Upper lobe of left lung (tissue), 4 donors: ENCODE measurements at regions not wholly inside any gene's neighbourhood (a gene's known extent, or its start where the extent isn't known, plus 50 kb on each side); places are given as distances from the start of the nearest gene placed in this dataset.

ENCODE experiments used
- CTCF ChIP-seq, 6 experiments: fragments of 450-650 bp in 4 of 6; fragments of 200-600 bp in 2 of 6; sonication (generic) in 2 of 6; IDR thresholded peaks; one replicate each; pipeline ENCODE4 v1.5.1; 2016 to 2019; ENCODE audit warnings: antibody characterized with exemption in 6 of 6
- POLR2AphosphoS5 ChIP-seq, 2 donors: sonication (generic); formaldehyde crosslinking; IDR thresholded peaks; one replicate each; pipeline ENCODE4 v1.5.1; 2017; ENCODE audit warnings: antibody characterized with exemption in 2 of 2

GRCh38 chr22:48346311-48346710 is 1481.4 kb downstream of the BRD1 start:
- no peak for TF ChIP-seq POLR2AphosphoS5 (IDR thresholded peaks at IDR 0.05)
- TF ChIP-seq CTCF (IDR thresholded peaks at IDR 0.05): no peak
